ENCODE measurements at regions not wholly inside any gene's neighbourhood (a gene's known extent, or its start where the extent isn't known, plus 50 kb on each side); places are given as distances from the start of the nearest gene placed in this dataset.

GRCh38 chr1:193988885-193989284 lies 802.5 kb upstream of the B3GALT2 start:
- no peak for DNase-seq (ENCODE audit: low spot score)
- no peak overlapping the region for H3K4me3 ChIP-seq
- no peak overlapping the region for H3K27ac ChIP-seq
- TF ChIP-seq CTCF (IDR thresholded peaks at IDR 0.05): no peak

- H3K27ac ChIP-seq: no peak overlapping the region
Observed at GRCh38 chr1:193979219-193979618, 792.8 kb upstream of the B3GALT2 start.

GRCh38 chr1:193974286-193974798 lies 787.9 kb upstream of the B3GALT2 start:
- H3K27ac ChIP-seq: no peak overlapping the region
- no peak for DNase-seq (ENCODE audit: low spot score)
- TF ChIP-seq CTCF (IDR thresholded peaks at IDR 0.05): no peak
- no peak overlapping the region for H3K4me3 ChIP-seq

More at GRCh38 chr1:193979219-193979618, 792.8 kb upstream of the B3GALT2 start:
- TF ChIP-seq CTCF (IDR thresholded peaks at IDR 0.05): no peak
- no peak for DNase-seq (ENCODE audit: low spot score)
- no peak overlapping the region for H3K4me3 ChIP-seq

GRCh38 chr1:193973428-193973827 lies 787.0 kb upstream of the B3GALT2 start:
- no peak for DNase-seq (ENCODE audit: low spot score)

GRCh38 chr1:193971595-193971994 lies 785.2 kb upstream of the B3GALT2 start:
- H3K27ac ChIP-seq: no peak overlapping the region
- no peak for DNase-seq (ENCODE audit: low spot score)
- no peak overlapping the region for H3K4me3 ChIP-seq
- TF ChIP-seq CTCF (IDR thresholded peaks at IDR 0.05): no peak

More at GRCh38 chr1:193973428-193973827, 787.0 kb upstream of the B3GALT2 start:
- no peak for TF ChIP-seq CTCF (IDR thresholded peaks at IDR 0.05)
- H3K4me3 ChIP-seq: no peak overlapping the region
- H3K27ac ChIP-seq: no peak overlapping the region

- Histone ChIP-seq H3K27ac (no peak overlapping the region), H3K4me3 (no peak overlapping the region)
- no peak for DNase-seq (ENCODE audit: low spot score)
- TF ChIP-seq CTCF (IDR thresholded peaks at IDR 0.05): no peak
Observed at GRCh38 chr1:193960499-193960898, 774.1 kb upstream of the B3GALT2 start.

GRCh38 chr1:193960040-193960439 lies 773.6 kb upstream of the B3GALT2 start:
- TF ChIP-seq CTCF (IDR thresholded peaks at IDR 0.05): no peak
- Histone ChIP-seq H3K4me3 (no peak overlapping the region), H3K27ac (no peak overlapping the region)
- DNase-seq (ENCODE audit: low spot score): no peak
